ENCODE measurements at regions not wholly inside any gene's neighbourhood (a gene's known extent, or its start where the extent isn't known, plus 50 kb on each side); places are given as distances from the start of the nearest gene placed in this dataset.
"Not testable (repeated sequence)": the region's sequence is repeated elsewhere in the genome, so short reads cannot be mapped to it uniquely, and the experiment has no call there.

GRCh38 chr15:36422631-36423030, 156.8 kb upstream of the CDIN1 start:
- no peak for DNase-seq

GRCh38 chr15:36426691-36427090, 152.7 kb upstream of the CDIN1 start:
- DNase-seq = no peak

GRCh38 chr15:36428102-36428845, 151.2 kb upstream of the CDIN1 start:
- DNase-seq = no peak

- no peak for DNase-seq
Observed at GRCh38 chr15:36429707-36430106, 149.7 kb upstream of the CDIN1 start.

GRCh38 chr15:36430280-36430679, 149.1 kb upstream of the CDIN1 start:
- no peak for DNase-seq

GRCh38 chr15:36430726-36431265, 148.6 kb upstream of the CDIN1 start:
- DNase-seq = no peak

- DNase-seq = no peak
Observed at GRCh38 chr15:36432161-36432560, 147.3 kb upstream of the CDIN1 start.

GRCh38 chr15:36434177-36434576, 145.2 kb upstream of the CDIN1 start:
- no peak for DNase-seq

- no peak for DNase-seq
Observed at GRCh38 chr15:36438499-36438898, 140.9 kb upstream of the CDIN1 start.

- DNase-seq = no peak
Observed at GRCh38 chr15:36447373-36447772, 132.1 kb upstream of the CDIN1 start.

GRCh38 chr15:36448418-36448817, 131.0 kb upstream of the CDIN1 start:
- DNase-seq = no peak

- DNase-seq = no peak
Observed at GRCh38 chr15:36449084-36449661, 130.3 kb upstream of the CDIN1 start.

- no peak for DNase-seq
Observed at GRCh38 chr15:36449662-36450145, 129.7 kb upstream of the CDIN1 start.

- DNase-seq = not testable (repeated sequence)
Observed at GRCh38 chr15:36454244-36454643, 125.2 kb upstream of the CDIN1 start.

GRCh38 chr15:36458411-36458810, 121.0 kb upstream of the CDIN1 start:
- DNase-seq = no peak

- no peak for DNase-seq
Observed at GRCh38 chr15:36465304-36465703, 114.1 kb upstream of the CDIN1 start.

- no peak for DNase-seq
Observed at GRCh38 chr15:36468746-36469145, 110.7 kb upstream of the CDIN1 start.

GRCh38 chr15:36469311-36469966, 110.0 kb upstream of the CDIN1 start:
- no peak for DNase-seq

GRCh38 chr15:36472672-36473071, 106.8 kb upstream of the CDIN1 start:
- no peak for DNase-seq

- DNase-seq = no peak
Observed at GRCh38 chr15:36478561-36478960, 100.9 kb upstream of the CDIN1 start.

GRCh38 chr15:36479200-36479896, 100.1 kb upstream of the CDIN1 start:
- DNase-seq = no peak

GRCh38 chr15:36481156-36481555, 98.3 kb upstream of the CDIN1 start:
- no peak for DNase-seq

GRCh38 chr15:36483409-36483808, 96.0 kb upstream of the CDIN1 start:
- no peak for DNase-seq
